ENCODE measurements at regions not wholly inside any gene's neighbourhood (a gene's known extent, or its start where the extent isn't known, plus 50 kb on each side); places are given as distances from the start of the nearest gene placed in this dataset.

GRCh38 chr1:229029879-229030235 is 241.1 kb upstream of the RAB4A start:
- H3K27ac ChIP-seq: no peak overlapping the region
- TF ChIP-seq CTCF (conservative IDR thresholded peaks at IDR 0.05): no peak

- TF ChIP-seq CTCF (conservative IDR thresholded peaks at IDR 0.05): no peak
- H3K27ac ChIP-seq: no peak overlapping the region
Measured at GRCh38 chr1:229030630-229031029, 240.3 kb upstream of the RAB4A start.

GRCh38 chr1:229031061-229031460 is 239.8 kb upstream of the RAB4A start:
- TF ChIP-seq CTCF (conservative IDR thresholded peaks at IDR 0.05): no peak
- H3K27ac ChIP-seq: no peak overlapping the region

- H3K27ac ChIP-seq: no peak overlapping the region
- TF ChIP-seq CTCF (conservative IDR thresholded peaks at IDR 0.05): no peak
Measured at GRCh38 chr1:229031481-229032341, 239.2 kb upstream of the RAB4A start.

GRCh38 chr1:229032375-229032774 is 238.5 kb upstream of the RAB4A start:
- H3K27ac ChIP-seq: no peak overlapping the region
- no peak for TF ChIP-seq CTCF (conservative IDR thresholded peaks at IDR 0.05)

GRCh38 chr1:229033480-229033879 is 237.4 kb upstream of the RAB4A start:
- no peak for TF ChIP-seq CTCF (conservative IDR thresholded peaks at IDR 0.05)
- H3K27ac ChIP-seq: no peak overlapping the region

- TF ChIP-seq CTCF (conservative IDR thresholded peaks at IDR 0.05): no peak
- no peak overlapping the region for H3K27ac ChIP-seq
Measured at GRCh38 chr1:229034342-229034741, 236.6 kb upstream of the RAB4A start.
